GM12878 (cell line): ENCODE measurements at regions not wholly inside any gene's neighbourhood (a gene's known extent, or its start where the extent isn't known, plus 50 kb on each side); places are given as distances from the start of the nearest gene placed in this dataset.

ENCODE experiments used
- ATAC-seq: fragments of 200-7000 bp; cut with Tn5 transposase; 3 replicates; pipeline ENCODE4 v1.9.1; 2020; ENCODE audit warnings: mild to moderate bottlenecking, moderate library complexity
- BruUV-seq: library from RNA; stranded (reverse); fragments of 400-500 nt; replicated peaks from 2 replicates; lab custom pipeline; 2021; lab: Mats Ljungman, UMichigan
- CTCF ChIA-PET: fragments of 300-600 bp; sonication (Branson Sonifier 250); formaldehyde crosslinking; extraction: SDS; loops from one replicate; lab custom pipeline; 2021; ENCODE audit warnings: inconsistent platforms; lab: Yijun Ruan, JAX
- POLR2A ChIA-PET: fragments of 350-600 bp; formaldehyde crosslinking; extraction: SDS; loops from one replicate; lab custom pipeline; 2021; ENCODE audit warnings: inconsistent platforms; lab: Charles Lee
- RAD21 ChIA-PET: fragments of 300-600 bp; sonication (Branson Sonifier 250); formaldehyde crosslinking; loops from one replicate; lab custom pipeline; 2023; ENCODE audit warnings: antibody characterized with exemption; ENCODE audit not compliant: unreplicated experiment; lab: Charles Lee
- SMC1A ChIA-PET: fragments of 300-600 bp; sonication (Branson Sonifier 250); formaldehyde crosslinking; loops from one replicate; lab custom pipeline; 2023; ENCODE audit not compliant: unreplicated experiment, uncharacterized antibody; lab: Charles Lee
- DNase-seq: peaks from one replicate; pipeline ENCODE4 v3.0.0-alpha.2; 2011; ENCODE audit warnings: low read depth, low spot score
- FAIRE-seq: peaks from 3 replicates; lab custom pipeline; 2011; peaks lifted over from hg19 to GRCh38; lab: Jason Lieb, UNC
- H2AFZ ChIP-seq: 2 replicates; pipeline ENCODE4 v1.6.0; 2011; ENCODE audit warnings: low read depth, low read length, control low read depth; ENCODE audit not compliant: control insufficient read depth
- H3K27ac ChIP-seq: 2 replicates; pipeline ENCODE4 v1.5.1; 2011; ENCODE audit warnings: control low read depth; ENCODE audit not compliant: control insufficient read depth, insufficient read depth
- H3K27me3 ChIP-seq, 2 experiments: replicated peaks in 1 of 2; 2 replicates each; pipeline versions ENCODE4 v1.6.0 to v1.6.1; 2011; ENCODE audit warnings: low read length in 1 of 2; ENCODE audit not compliant: control insufficient read depth in 2 of 2, insufficient read depth in 2 of 2
- H3K36me3 ChIP-seq, 2 experiments: 2 replicates each; pipeline ENCODE4 v1.5.1; 2011; ENCODE audit warnings: low read length in 1 of 2; ENCODE audit not compliant: control insufficient read depth in 2 of 2, insufficient read depth in 2 of 2
- H3K4me1 ChIP-seq: 2 replicates; pipeline ENCODE4 v1.6.1; 2011; ENCODE audit warnings: mild to moderate bottlenecking, low read length, moderate library complexity, mixed read lengths; ENCODE audit not compliant: control insufficient read depth, insufficient read depth
- H3K4me2 ChIP-seq: 2 replicates; pipeline ENCODE4 v1.6.0; 2011; ENCODE audit warnings: control low read depth; ENCODE audit not compliant: control insufficient read depth, insufficient read depth
- H3K4me3 ChIP-seq: fragments of 200-600 bp; sonication (generic); 2 replicates; pipeline ENCODE4 v1.5.1; 2016
- H3K79me2 ChIP-seq: 2 replicates; pipeline ENCODE4 v1.6.0; 2011; ENCODE audit warnings: low read length; ENCODE audit not compliant: control insufficient read depth, insufficient read depth
- H3K9ac ChIP-seq: 2 replicates; pipeline ENCODE4 v1.8.0; 2011; ENCODE audit warnings: low read length, control low read depth, mixed read lengths; ENCODE audit not compliant: control insufficient read depth, insufficient read depth
- H3K9me3 ChIP-seq: replicated peaks from 3 replicates; pipeline ENCODE4 v1.5.1; 2011; ENCODE audit warnings: mild to moderate bottlenecking, low read length; ENCODE audit not compliant: control insufficient read depth, insufficient read depth
- H4K20me1 ChIP-seq: 2 replicates; pipeline ENCODE4 v1.6.0; 2011; ENCODE audit not compliant: control insufficient read depth, insufficient read depth
- ATF7 ChIP-seq: fragments of 450-650 bp; IDR thresholded peaks from 2 replicates; pipeline ENCODE4 v1.6.1; 2016; ENCODE audit warnings: low read depth, mild to moderate bottlenecking
- BCLAF1 ChIP-seq: fragments of 450-650 bp; IDR thresholded peaks from 2 replicates; pipeline ENCODE4 v1.6.1; 2017; ENCODE audit warnings: antibody characterized with exemption, mild to moderate bottlenecking, moderate library complexity
- CHD1 ChIP-seq: IDR thresholded peaks from 2 replicates; pipeline ENCODE4 v1.6.1; 2012; ENCODE audit warnings: low read depth, low read length, improper control_type of control experiment
- CREB1 ChIP-seq: IDR thresholded peaks from 2 replicates; pipeline ENCODE4 v1.6.1; 2012; ENCODE audit warnings: low read depth, mild to moderate bottlenecking, inconsistent platforms
- CREM ChIP-seq: IDR thresholded peaks from 2 replicates; pipeline ENCODE4 v1.6.1; 2014; ENCODE audit warnings: antibody characterized with exemption, low read depth
- IRF5 ChIP-seq: fragments of 450-650 bp; IDR thresholded peaks from 2 replicates; pipeline ENCODE4 v1.6.1; 2017; ENCODE audit warnings: borderline replicate concordance
- KAT2A ChIP-seq: conservative IDR thresholded peaks from 2 replicates; pipeline ENCODE4 v1.6.1; 2011; ENCODE audit warnings: low read depth, low read length; ENCODE audit not compliant: control insufficient read depth
- NBN ChIP-seq: fragments of 450-650 bp; IDR thresholded peaks from 2 replicates; pipeline ENCODE4 v1.6.1; 2016
- NFIC ChIP-seq: IDR thresholded peaks from 2 replicates; pipeline ENCODE4 v1.6.1; 2012; ENCODE audit warnings: low read depth, mild to moderate bottlenecking, inconsistent platforms, low read length, moderate library complexity
- NR2F1 ChIP-seq: fragments of 450-650 bp; conservative IDR thresholded peaks from 2 replicates; pipeline ENCODE4 v1.6.1; 2017; ENCODE audit warnings: mild to moderate bottlenecking
- RAD51 ChIP-seq: fragments of 450-650 bp; IDR thresholded peaks from 2 replicates; pipeline ENCODE4 v1.6.1; 2016; ENCODE audit warnings: moderate library complexity, mild to moderate bottlenecking, inconsistent platforms
- RBBP5 ChIP-seq: fragments of 200-600 bp; sonication (generic); conservative IDR thresholded peaks from 2 replicates; pipeline ENCODE4 v1.6.1; 2016
- SKIL ChIP-seq: fragments of 450-650 bp; IDR thresholded peaks from 2 replicates; pipeline ENCODE4 v1.6.1; 2017; ENCODE audit warnings: mild to moderate bottlenecking, low read depth, inconsistent platforms; ENCODE audit not compliant: poor library complexity, severe bottlenecking
- WGBS: methylation state at CpG from one replicate; pipeline ENCODE4 v1.1.6; 2016; ENCODE audit warnings: low lambda C conversion rate; ENCODE audit not compliant: insufficient replicate concordance, insufficient coverage; ENCODE audit errors: missing lambda C conversion rate; 5-methylcytosine and 5-hydroxymethylcytosine counted together
- in situ Hi-C: fragments of 300-500 bp; cut with MboI; formaldehyde crosslinking; loops from 9 replicates; pipeline ENCODE4 v1.14.3; 2018; ENCODE audit warnings: mixed read lengths
- intact Hi-C: fragments of 100-400 bp; cut with micrococcal nuclease; formaldehyde crosslinking; loops from one replicate; pipeline ENCODE4 v1.14.2; 2022; ENCODE audit not compliant: unreplicated experiment

GRCh38 chr6:156575361-156575760 lies 201.8 kb upstream of the ARID1B start:
- SMC1A ChIA-PET, result no interaction called here

GRCh38 chr6:156564807-156565149 lies 212.4 kb upstream of the ARID1B start:
- Histone ChIP-seq H3K27me3 (no peaks in the 10 kb centered on the region; a peak in 1 of 4 replicates), H3K9ac (no peak overlapping the region), H3K36me3 (no peaks in the 10 kb centered on the region), H3K4me2 (0 out of 2 replicates have a peak overlapping the region, but pooled peaks have one; percentile 38), H3K79me2 (no peaks in the 10 kb centered on the region), H4K20me1 (no peaks in the 10 kb centered on the region), H3K4me3 (no peak overlapping the region), H3K9me3 (peaks cover 4% of the 10 kb centered on the region), H3K4me1 (no peaks in the 10 kb centered on the region), H2AFZ (no peak overlapping the region; the same call in 1 of the 2 replicates), H3K27ac (no peak overlapping the region)
- intact Hi-C loops, result loop anchor here (1.0 to 10.0 kb wide), 8 partner anchors 73 to 1242 kb away; partner anchors contain the start of gene ARID1B
- no TSS peak for BruUV-seq
- in situ Hi-C loops, result loop anchor here (5.0 to 10.0 kb wide), 3 partner anchors 123 to 1240 kb away; no protein-coding TSS in a partner anchor
- DNase-seq (no peak), FAIRE-seq (no peak), ATAC-seq (no peak)
- ChIA-PET SMC1A (interaction anchor here (0.6 to 4.3 kb wide), 20 partner anchors 11 to 481 kb away, joined by 3 to 35 read pairs (median 4); no protein-coding TSS in a partner anchor), CTCF (interaction anchor here (0.6 to 4.1 kb wide), 26 partner anchors 19 to 481 kb away, joined by 3 to 21 read pairs (median 3); no protein-coding TSS in a partner anchor), RAD21 (interaction anchor here (0.5 to 2.9 kb wide), 21 partner anchors 30 to 492 kb away, joined by 3 to 9 read pairs (median 4); no protein-coding TSS in a partner anchor), POLR2A (no interaction called here)
- 60% methylated on average over 10 of the region's 10 CpGs for WGBS
- TF ChIP-seq BCLAF1 (no peak), CREM (no peak), ATF7 (no peak), NR2F1 (no peak), CREB1 (no peak), KAT2A (no peak), SKIL (no peak)

More at GRCh38 chr6:156575361-156575760, 201.8 kb upstream of the ARID1B start:
- ChIA-PET CTCF (no interaction called here), POLR2A (no interaction called here), RAD21 (no interaction called here)
- no peak overlapping the region for H3K27ac ChIP-seq
- no peaks in the 10 kb centered on the region for H3K27me3 ChIP-seq
- FAIRE-seq (no peak), ATAC-seq (no peak), DNase-seq (no peak)
- no peaks in the 10 kb centered on the region for H4K20me1 ChIP-seq
- intact Hi-C loops, result no loop called here
- H3K9ac ChIP-seq, result no peak overlapping the region
- no peaks in the 10 kb centered on the region for H3K79me2 ChIP-seq
- no peaks in the 10 kb centered on the region for H3K36me3 ChIP-seq
- in situ Hi-C loops, result no loop called here
- H3K9me3 ChIP-seq, result peaks cover 18% of the 10 kb centered on the region
- H3K4me2 ChIP-seq, result no peak overlapping the region
- BruUV-seq, result no TSS peak
- no peaks in the 10 kb centered on the region for H3K4me1 ChIP-seq
- no peak overlapping the region for H3K4me3 ChIP-seq
- no peak overlapping the region for H2AFZ ChIP-seq
- TF ChIP-seq CHD1, result no peak
- no peak for TF ChIP-seq RAD51
- TF ChIP-seq NFIC, result no peak
- TF ChIP-seq NBN, result no peak
- TF ChIP-seq IRF5, result no peak
- no peak for TF ChIP-seq RBBP5
